NCI-H2171 treated with DMSO at 0.1 percent for 48 hours (cell line): ENCODE measurements at regions not wholly inside any gene's neighbourhood (a gene's known extent, or its start where the extent isn't known, plus 50 kb on each side); places are given as distances from the start of the nearest gene placed in this dataset.
"Not testable (repeated sequence)": the region's sequence is repeated elsewhere in the genome, so short reads cannot be mapped to it uniquely, and the experiment has no call there.

Experiments used
- DNase-seq: peaks from one replicate; lab custom pipeline; 2025; lab: John Stamatoyannopoulos, UW

DNA sequence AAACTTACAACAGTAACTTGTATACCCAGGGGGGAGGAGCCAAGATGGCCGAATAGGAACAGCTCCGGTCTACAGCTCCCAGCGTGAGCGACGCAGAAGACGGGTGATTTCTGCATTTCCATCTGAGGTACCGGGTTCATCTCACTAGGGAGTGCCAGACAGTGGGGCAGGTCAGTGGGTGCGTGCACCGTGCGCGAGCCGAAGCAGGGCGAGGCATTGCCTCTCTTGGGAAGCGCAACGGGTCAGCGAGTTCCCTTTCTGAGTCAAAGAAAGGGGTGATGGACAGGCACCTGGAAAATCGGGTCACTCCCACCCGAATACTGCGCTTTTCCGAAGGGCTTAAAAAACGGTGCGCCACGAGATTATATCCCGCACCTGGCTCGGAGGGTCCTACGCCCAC, 278.8 kb downstream of the FAM47B start:
- not testable (repeated sequence) for DNase-seq

DNA sequence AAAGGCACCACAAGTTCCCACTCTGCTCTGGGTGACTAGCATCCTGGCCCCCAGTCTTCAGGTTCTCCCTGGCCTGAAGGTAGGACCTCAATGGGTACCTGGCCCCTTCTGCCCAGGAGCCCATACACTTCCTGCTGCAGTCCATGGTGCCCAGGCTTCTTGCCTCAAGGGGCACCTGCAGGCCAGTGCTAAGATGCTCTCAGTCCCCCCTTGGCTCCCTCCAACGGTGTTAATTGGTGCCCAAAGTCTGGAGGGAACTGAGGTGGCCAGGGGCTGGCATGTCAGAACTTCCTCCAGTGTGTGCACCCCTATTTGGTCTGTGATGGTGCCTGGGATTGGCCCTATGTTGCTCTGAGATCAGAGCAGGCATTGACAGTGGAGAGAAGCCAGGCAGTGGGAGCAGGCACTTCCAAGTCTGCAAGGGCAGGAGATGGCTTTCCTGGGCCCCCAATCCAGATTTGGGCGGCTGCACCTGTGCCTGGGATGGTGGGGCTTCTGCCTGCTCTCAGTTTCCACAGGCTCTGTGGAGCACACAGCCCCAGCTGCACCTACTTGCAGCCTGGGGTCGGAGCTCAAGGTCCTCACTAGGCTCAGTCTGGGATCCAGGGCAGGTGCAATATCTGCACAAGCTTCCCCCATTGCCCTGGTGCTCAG, 301.6 kb downstream of the FAM47B start:
- no peak for DNase-seq

DNA sequence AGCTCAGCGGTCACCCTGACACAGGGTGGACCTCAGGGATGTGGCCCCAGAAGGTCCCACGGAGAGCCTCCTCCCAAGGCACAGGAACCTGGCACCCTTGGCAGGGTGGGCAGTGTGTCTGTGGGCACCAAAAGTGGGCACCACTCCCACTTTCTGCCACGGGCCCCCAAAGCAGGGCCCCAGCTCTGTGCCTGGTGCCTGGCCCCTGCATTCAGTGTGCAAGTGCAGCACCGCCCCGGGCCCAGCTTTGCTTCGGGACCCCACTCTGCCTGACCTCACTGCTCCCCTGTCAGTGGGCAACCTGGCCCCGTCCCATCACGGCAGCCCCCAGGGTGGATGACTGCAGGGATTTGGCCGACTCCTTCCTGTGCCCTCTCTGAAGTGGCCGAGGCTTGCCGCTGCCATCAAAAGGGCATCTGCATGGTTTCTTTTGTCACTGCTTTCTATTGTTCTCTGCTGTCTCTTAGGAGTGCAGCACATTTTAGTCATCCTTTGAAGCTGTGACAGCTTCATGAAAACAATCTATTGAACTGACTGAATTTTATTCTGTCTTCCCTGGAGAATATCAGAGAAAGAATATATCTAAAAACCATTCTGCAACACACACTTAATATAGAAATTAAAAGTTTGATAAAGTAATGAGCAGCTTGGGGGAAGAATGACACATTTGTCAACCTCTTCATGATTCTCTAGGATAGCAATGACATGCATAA, 302.4 kb downstream of the FAM47B start:
- DNase-seq, result no peak

DNA sequence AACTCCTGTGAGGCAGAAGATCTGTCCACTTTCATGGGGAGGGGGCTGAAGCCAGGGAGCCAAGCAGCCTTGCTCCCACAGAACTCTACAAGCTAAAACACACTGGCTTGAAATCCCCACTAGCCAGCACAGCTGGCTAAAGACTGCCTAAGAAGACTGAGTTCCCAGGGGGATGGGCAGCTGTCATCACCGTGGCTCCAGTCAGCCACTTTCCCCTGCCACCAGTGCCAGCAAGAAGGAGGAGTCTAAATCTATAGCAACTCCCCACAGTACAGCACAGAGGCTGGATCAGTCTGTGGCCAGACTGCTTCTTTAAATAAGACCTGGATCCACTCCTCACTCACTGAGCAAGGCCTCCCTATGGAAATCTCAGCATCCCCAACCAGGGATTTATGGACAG, 308.6 kb downstream of the FAM47B start:
- DNase-seq, result no peak

DNA sequence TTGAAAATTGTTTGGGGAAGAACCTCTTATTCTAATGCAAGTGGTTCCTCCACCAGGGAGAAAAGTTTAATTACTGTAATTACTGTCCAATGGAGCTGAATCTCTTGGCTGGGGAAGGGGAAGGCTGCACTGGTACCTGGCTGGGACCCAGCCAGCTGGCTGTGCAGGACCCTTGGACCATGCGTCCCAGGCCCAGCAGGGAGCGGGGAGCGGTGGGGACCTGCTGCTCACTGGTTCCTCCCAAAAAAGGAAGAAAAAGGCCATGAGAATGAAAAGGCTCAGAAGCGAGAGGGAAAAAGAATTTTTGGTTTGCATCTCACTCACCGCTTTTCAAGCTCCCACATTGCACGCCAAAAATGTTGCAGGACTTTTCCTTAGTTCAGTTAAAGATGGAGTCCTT, 333.5 kb downstream of the FAM47B start:
- DNase-seq, result no peak

DNA sequence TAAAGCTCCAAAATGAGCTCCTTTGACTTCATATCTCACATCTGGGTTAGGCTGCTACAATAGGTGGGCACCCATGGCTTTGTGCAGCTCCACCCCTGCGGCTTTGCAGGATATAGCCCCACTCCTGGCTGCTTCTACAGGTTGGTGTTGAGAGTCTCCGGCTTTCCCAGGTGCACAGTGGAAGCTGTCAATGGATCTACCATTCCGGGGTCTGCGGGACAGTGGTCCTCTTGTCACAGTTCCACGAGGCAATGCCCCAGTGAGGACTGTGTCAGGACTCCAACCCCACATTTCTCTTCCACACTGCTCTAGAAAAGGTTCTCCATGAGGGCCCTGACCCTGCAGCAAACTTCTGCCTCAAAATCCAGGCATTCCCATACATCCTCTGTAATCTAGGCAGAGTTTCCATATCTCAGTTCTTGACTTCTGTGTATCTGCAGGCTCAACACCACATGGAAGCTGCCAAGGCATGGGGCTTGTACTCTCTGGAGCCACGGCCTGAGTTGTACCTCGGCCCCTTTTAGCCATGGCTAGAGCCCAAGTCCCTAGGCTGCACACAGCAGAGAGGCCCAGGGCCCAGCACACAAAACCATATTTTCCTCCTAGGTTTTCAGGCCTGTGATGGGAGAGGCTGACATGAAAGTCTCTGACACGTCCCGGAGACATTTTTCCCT, 342.8 kb downstream of the FAM47B start:
- DNase-seq, result no peak

DNA sequence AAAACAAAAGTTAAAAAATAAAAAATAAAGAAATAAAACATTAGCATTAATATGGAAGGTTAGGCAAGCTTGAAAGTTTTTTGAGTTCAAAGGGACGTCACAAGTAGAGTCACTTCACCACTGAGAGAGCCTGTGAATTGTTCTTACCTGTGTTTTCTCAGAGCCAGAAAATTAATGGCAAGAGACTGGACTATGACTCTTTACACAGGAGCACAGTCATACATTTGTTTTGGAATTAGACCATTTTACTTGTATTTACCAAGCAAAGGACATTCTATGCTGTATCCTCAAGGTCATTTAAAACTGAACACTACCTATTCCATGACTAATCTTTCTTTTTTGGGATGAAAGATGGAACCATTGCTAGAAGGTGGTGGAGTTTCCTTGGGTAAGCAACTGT, 346.1 kb downstream of the FAM47B start:
- DNase-seq, result no peak

DNA sequence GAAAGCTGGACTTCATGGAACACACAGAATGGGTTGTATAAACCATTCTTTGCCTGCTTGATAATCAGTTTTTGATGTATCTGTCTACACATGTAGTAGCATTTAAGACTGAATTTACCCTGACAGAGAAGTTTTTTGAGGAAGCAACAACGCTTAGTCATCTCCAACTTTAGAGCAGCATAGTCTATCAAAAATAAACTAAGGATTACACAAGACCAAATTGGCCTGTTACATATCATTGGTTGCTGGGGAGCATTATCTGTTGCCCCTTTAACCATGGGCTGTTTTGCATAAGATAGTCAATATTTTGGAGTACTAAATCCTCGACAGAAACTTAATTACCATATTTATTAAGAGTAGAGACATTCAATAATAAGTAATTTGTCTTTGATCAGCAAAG, 347.4 kb downstream of the FAM47B start:
- DNase-seq, result no peak

DNA sequence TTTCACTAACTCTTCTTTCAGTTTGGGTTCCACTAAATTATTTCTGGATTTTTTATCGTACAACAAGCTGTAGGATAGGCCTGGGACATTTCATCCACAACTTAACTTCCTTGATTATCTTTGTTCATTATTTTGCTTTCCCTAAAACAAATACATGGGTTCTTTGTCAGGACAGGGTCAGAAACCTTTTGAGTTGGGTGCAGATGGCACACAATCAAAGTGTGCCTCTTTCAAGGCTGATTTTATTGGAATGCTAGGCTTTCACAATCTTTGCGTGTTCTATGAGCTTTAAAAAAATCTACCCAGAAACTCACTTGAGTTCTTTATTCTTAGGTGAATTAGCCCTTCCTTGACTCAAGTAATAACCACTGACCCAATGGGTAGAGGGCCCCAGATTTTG, 348.4 kb downstream of the FAM47B start:
- DNase-seq, result no peak

DNA sequence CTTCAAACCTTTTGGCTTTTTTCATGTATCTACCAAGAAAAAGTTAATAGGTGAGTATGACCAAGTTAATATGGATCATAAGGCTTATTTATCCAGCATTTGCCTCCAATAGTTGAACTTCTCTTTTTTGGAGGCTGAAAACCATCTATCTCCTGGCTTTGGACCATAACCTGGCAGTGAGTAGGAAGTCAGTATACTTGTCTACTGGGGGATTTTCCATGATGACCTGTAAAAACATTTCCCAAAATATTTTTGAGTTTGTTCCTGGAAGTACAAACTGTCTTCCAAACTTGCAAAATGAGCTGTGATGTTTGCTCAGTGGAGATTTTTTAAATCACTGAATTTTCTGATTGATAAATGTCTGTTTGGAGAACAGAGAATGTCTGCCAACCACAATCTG, 349.9 kb downstream of the FAM47B start:
- DNase-seq, result no peak

DNA sequence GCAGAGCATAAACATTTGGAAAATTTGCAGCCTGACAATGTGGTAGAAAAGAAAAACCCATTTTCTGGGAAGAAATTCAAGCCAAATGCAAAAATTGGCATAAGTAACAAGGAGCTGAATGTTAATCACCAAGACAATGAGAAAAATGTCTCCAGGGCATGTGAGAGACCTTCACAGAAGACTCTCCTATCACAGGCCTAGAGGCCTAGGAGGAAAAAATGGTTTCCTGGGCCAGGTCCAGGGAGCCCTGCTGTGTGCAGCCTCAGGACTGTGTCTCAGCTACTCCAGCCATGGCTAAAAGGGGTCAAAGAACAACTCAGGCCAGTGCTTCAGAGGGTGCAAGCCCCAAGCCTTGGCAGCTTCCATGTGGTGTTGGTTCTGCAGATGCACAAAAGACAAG, 362.4 kb downstream of the FAM47B start:
- DNase-seq, result not testable (repeated sequence)

DNA sequence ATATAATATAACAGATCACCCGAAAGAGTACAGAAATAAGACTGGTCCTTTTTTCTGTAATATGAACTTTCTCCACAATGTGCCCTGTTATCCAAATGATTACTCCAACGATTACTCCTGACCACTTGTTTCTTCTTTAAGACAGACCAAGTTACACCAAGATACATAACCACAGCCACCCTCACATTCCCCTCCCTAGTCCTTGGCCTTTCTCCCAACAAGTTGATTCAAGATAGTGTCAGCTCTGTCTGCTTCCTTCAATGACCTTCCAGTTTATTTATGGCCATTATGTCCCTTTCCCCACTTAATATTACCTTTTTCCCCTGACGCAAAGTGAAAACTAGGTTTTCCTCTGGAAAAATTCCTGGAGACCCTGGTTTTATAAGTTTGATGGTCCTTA, 397.2 kb downstream of the FAM47B start:
- DNase-seq, result no peak

DNA sequence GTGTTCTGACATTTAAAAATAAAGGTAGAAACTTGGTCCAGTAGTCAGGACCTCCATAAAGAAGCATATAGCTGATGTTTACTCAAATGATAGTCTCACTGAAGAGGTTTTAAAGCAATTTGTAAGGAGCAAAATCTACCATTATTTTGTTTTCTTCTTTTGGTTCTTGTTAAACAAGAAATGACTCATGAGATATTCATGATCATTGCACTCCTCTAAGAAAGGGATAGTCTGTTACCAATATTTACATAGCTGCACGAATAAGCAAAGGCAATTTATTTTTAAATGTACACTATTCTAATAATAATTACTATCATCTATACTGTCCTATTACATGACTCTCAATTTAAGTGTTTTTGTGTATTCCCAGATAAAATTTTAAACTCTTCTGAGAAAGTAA, 397.9 kb downstream of the FAM47B start:
- DNase-seq, result no peak

DNA sequence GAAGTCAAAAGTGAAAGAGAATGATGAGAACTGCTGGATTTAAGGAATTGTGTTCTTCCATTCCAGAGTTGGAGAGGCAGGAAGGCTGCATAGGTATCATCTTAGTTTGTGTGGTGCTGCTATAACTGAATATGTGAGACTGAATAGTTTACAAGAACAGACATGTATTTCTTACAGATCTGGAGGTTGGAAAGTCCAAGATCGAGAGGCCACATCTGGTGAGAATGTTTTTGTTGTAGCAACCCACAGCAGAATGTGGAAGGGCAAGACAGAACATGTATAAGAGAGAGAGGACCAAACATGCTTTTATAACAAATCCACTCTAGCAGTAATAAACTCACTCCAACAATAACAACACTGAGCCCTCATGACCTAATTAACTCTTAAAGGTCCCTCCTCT, 408.6 kb downstream of the FAM47B start:
- DNase-seq, result peak; percentile 25

DNA sequence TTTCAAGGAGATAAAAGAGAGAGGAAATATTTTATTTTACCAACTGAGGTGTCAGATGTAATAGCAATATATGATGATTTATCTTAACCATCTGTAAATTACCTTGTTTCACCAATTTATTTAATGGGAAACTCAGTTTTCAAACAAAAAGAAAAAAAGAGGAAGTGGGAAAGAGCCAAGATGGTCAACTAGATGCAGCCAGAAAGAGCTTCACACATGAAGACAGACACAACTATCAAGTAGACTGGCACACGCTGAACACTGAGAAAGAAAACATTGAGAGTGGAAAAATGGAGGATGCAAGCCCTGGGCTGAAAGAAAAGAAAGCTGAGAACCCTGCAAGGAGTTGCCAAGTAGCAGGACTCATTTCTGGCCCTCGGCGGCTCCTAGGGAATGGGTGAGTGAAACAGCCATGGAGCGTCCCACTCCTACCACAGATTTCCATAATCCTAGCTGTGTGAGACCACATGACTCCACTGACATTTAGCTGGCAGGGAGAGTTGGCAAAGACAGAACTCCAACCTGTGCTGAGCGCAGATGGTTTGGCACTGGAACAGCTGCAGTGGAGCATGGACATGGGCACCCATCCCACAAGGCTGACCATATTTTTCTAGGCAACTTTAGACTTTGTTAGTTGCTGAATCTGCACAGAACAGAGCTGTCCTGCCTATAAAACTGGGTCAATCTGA, 409.3 kb downstream of the FAM47B start:
- no peak for DNase-seq

DNA sequence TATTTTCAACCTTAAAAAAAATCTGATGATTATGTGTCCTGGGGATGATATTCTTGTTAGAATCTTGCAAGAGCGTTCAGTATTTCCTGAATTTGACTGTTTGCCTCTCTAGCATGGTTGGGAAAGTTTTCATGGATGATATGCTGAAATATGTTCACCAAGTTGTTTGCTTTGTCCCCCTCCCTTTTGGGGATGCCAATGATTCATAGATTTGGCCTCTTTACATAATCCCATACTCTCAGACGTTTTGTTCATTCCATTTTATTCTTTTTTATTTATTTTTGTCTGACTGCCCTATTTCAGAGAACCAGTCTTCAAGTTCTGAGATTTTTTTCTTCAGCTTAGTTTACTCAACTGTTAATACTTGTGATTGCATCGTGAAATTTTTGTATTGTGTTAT, 415.1 kb downstream of the FAM47B start:
- DNase-seq, result no peak

DNA sequence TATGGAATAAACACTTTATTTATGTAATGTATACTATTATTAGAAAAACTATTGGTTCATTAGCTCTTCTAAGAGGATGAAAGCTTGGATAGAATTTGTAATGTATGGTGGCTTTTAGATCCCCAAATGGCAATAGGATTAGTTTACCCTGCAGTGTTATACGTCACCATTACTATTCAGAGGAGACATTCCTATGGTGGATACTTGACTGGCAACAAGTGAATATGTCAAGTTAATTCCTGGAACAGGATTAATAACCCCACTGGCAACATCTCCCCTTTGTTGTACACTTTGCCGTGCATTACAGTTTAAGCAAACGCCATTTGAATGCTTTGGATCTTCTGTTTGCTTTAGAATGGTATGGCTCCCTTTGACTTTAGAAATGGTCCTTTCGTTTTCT, 420.3 kb downstream of the FAM47B start:
- DNase-seq, result no peak

DNA sequence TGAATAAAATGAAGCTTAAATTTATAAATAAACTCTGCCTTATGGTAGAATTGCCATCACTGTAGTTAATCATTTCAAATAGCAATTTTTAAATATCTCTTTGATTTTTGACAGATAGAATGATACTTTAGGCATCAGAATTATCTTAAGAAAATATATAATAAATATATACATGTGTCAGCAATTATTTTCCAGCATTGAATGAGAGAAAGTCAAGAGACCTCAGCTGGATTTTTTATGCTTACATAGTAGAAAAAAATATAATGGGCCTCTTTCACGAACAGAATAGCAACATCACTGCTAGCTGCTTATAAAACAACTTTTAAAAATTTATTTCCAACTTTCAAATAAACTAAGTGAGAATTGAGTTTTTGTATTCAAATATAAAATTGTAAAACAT, 424.0 kb upstream of the MAGEB16 start:
- no peak for DNase-seq

DNA sequence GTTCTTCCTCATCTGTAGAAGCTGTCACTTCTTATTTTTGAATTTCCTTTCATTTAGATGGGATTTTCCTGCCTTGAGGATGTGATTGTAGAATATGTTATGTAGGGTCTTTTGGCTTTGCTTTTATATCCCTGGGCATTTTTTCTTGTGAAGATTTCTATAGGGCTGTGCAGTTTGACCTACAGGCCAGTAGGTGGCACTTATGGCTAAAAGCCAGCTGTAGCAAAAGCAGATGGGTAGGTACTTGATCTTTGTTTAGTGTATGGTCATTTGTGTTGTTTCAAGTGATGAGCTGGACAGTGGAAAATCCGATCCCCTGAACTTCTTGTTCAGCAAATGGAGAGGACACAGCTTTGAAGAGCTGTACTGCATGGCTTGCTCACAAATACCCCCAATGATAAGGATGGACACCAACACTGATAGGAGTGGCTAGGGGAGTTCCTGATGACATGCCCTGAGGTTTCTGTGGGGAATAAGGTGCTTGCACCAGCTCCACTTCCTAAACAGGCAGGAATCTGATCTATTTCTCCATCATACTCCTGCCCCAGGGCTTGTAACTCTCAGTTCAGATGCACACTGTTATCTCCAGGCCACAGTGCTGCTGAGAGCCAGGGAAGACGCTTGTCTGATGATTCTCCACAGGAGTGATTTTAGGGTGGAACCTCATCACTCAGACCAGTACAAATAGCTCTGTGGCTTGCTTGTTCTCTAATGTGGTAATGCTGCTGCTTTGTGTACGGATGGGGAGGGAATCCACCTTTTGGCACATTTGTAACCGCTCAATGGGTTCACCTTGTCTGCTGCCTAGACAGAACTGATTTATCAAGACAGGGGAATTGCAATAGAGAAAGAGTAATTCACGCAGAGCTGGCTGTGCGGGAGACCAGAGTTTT, 417.1 kb upstream of the MAGEB16 start:
- DNase-seq, result no peak

DNA sequence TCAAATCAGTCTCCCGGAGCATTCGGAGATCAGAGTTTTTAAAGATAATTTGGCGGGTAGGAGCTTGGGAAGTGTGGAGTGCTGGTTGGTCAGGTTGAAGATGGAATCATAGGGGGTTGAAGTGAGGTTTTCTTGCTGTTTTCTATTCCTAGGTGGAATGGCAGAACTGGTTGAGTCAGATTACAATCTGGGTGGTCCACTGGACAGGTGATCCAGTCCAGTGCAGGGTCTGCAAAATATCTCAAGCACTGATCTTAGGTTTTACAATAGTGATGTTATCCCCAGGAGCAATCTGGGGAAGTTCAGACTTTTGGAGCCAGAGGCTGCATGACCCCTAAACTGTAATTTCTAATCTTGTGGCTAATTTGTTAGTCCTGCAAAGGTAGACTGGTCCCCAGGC, 416.4 kb upstream of the MAGEB16 start:
- DNase-seq, result not testable (repeated sequence)

DNA sequence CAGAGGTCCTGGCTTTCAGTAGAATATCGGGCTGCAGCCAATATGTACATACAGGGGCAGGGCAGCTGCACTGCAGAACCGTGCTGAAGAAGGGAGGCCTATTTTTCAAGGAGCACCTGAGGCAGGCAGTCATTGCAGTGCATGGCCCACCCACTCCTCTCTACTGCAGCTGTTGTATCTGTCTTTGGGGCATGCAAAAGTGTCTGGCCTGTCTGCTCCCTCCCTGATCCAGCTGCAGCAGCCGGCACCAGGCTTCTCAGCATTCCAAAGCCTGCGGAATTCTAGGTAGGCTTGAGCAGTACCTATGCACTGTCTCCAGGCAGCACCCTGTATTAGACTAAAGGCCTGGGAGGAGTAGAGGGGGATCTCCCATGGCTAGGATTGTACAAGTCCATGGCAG, 415.2 kb upstream of the MAGEB16 start:
- no peak for DNase-seq

DNA sequence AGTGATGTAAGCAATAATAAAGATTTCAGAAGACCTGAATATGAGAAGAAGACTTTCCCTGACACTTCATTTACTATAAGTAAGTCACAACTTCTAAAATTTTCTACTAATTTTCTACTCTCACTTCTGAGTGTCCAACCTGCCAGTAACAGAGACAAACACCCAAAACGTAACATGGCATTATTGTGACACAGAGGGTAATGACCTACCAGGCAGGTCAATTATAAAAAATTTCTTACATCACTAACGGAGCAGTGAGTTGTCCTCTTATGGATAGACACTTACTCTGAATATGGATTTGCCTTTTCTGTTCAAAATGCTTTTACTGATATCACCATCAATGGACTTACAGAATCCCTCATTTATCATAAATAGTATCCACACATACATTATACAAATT, 405.9 kb upstream of the MAGEB16 start:
- no peak for DNase-seq
